ENCODE measurements at regions not wholly inside any gene's neighbourhood (a gene's known extent, or its start where the extent isn't known, plus 50 kb on each side); places are given as distances from the start of the nearest gene placed in this dataset.

GRCh38 chr14:101252443-101253214 lies 308.7 kb upstream of the DIO3 start:
- peaks cover 0 to 10% (median 0%) of the 10 kb centered on the region in 4 donors for H3K4me1 ChIP-seq
- no peak overlapping the region for H3K27ac ChIP-seq (replicated peaks in 1 of 4)
- no peaks in the 10 kb centered on the region for H3K9me3 ChIP-seq
- peak; percentile 88 for DNase-seq (ENCODE audit: extremely low spot score)
- TF ChIP-seq EP300 (IDR thresholded peaks at IDR 0.05): no peak
- TF ChIP-seq POLR2A (IDR thresholded peaks at IDR 0.05; ENCODE audit: low read depth): no peak
- no peak for TF ChIP-seq CTCF (IDR thresholded peaks at IDR 0.05)
- TF ChIP-seq POLR2AphosphoS5 (IDR thresholded peaks at IDR 0.05): no peak
- WGBS: 78% methylated on average over 13 of the region's 13 CpGs
- peaks cover 0 to 30% (median 0%) of the 10 kb centered on the region in 4 donors for H3K27me3 ChIP-seq
- intact Hi-C loops (cut with DNase I): no loop called here
- no peak overlapping the region for H3K4me3 ChIP-seq
- no peaks in the 10 kb centered on the region for H3K36me3 ChIP-seq

- Histone ChIP-seq H3K27me3 (peaks cover 0 to 26% (median 0%) of the 10 kb centered on the region in 4 donors), H3K36me3 (no peaks in the 10 kb centered on the region), H3K4me1 (peaks cover 0 to 10% (median 0%) of the 10 kb centered on the region in 4 donors), H3K4me3 (no peak overlapping the region), H3K9me3 (no peaks in the 10 kb centered on the region), H3K27ac (replicated peaks in 1 of 4) (no peak overlapping the region)
- DNase-seq (ENCODE audit: extremely low spot score): peak; percentile 75
- intact Hi-C loops (cut with DNase I): no loop called here
- 79% methylated on average over 5 of the region's 5 CpGs for WGBS
- TF ChIP-seq CTCF (IDR thresholded peaks at IDR 0.05) (no peak), POLR2A (IDR thresholded peaks at IDR 0.05; ENCODE audit: low read depth) (no peak), POLR2AphosphoS5 (IDR thresholded peaks at IDR 0.05) (no peak)
Observed at GRCh38 chr14:101253948-101254347, 307.3 kb upstream of the DIO3 start.

GRCh38 chr14:101254805-101255764 lies 306.2 kb upstream of the DIO3 start:
- DNase-seq (ENCODE audit: extremely low spot score): peak; percentile 92
- TF ChIP-seq POLR2A (IDR thresholded peaks at IDR 0.05; ENCODE audit: low read depth): no peak
- TF ChIP-seq EP300 (IDR thresholded peaks at IDR 0.05): no peak
- no peak for TF ChIP-seq POLR2AphosphoS5 (IDR thresholded peaks at IDR 0.05)
- no peak for TF ChIP-seq CTCF (IDR thresholded peaks at IDR 0.05)
- intact Hi-C loops (cut with DNase I): no loop called here
- Histone ChIP-seq H3K36me3 (no peaks in the 10 kb centered on the region), H3K9me3 (no peaks in the 10 kb centered on the region), H3K27me3 (peaks cover 0 to 23% (median 0%) of the 10 kb centered on the region in 4 donors), H3K4me3 (no peak overlapping the region), H3K4me1 (peaks cover 0 to 10% (median 0%) of the 10 kb centered on the region in 4 donors), H3K27ac (replicated peaks in 1 of 4) (peak overlapping the region in 3 of 4 donors; percentile 12 to 60 (median 38))
- WGBS: 57% methylated on average over 13 of the region's 17 CpGs

GRCh38 chr14:101255765-101256125 lies 305.6 kb upstream of the DIO3 start:
- peaks cover 0 to 10% (median 0%) of the 10 kb centered on the region in 4 donors for H3K4me1 ChIP-seq
- intact Hi-C loops (cut with DNase I): no loop called here
- DNase-seq (ENCODE audit: extremely low spot score): peak; percentile 78

More at GRCh38 chr14:101255765-101256125, 305.6 kb upstream of the DIO3 start:
- Histone ChIP-seq H3K4me3 (no peak overlapping the region), H3K9me3 (no peaks in the 10 kb centered on the region), H3K27me3 (peaks cover 0 to 22% (median 0%) of the 10 kb centered on the region in 4 donors), H3K36me3 (no peaks in the 10 kb centered on the region), H3K27ac (replicated peaks in 1 of 4) (peak overlapping the region in 1 of 4 donors; percentile 60)
- WGBS: 84% methylated on average over 8 of the region's 8 CpGs
- TF ChIP-seq POLR2A (IDR thresholded peaks at IDR 0.05; ENCODE audit: low read depth) (no peak), EP300 (IDR thresholded peaks at IDR 0.05) (no peak), CTCF (IDR thresholded peaks at IDR 0.05) (no peak), POLR2AphosphoS5 (IDR thresholded peaks at IDR 0.05) (no peak)
